Psoas muscle (tissue), 7 donors: ENCODE measurements at regions not wholly inside any gene's neighbourhood (a gene's known extent, or its start where the extent isn't known, plus 50 kb on each side); places are given as distances from the start of the nearest gene placed in this dataset.

Experiments used
- ATAC-seq, 4 donors: fragments of 200-7000 bp; cut with Tn5 transposase; one replicate each; pipeline ENCODE4 v1.9.1; 2020; ENCODE audit warnings: moderate library complexity in 3 of 4, mild to moderate bottlenecking in 2 of 4
- DNase-seq, 2 donors: peaks; one replicate each; pipeline ENCODE4 v3.0.0-alpha.2; 2020
- H3K27ac ChIP-seq: fragments of 200-600 bp; one replicate; pipeline ENCODE4 v1.8.0; 2022
- H3K27me3 ChIP-seq, 3 donors: fragments of 200-600 bp in 1 of 3; one replicate each; pipeline versions ENCODE4 v1.6.1 to v1.8.0; 2013 to 2022; ENCODE audit warnings: low read length in 2 of 3, mild to moderate bottlenecking in 2 of 3, moderate library complexity in 1 of 3; ENCODE audit not compliant: insufficient read depth in 3 of 3
- H3K36me3 ChIP-seq, 2 donors: fragments of 200-600 bp in 1 of 2; one replicate each; pipeline versions ENCODE4 v1.6.1 to v1.8.0; 2013 to 2022; ENCODE audit warnings: low read depth in 1 of 2, mild to moderate bottlenecking in 1 of 2, moderate library complexity in 1 of 2; ENCODE audit not compliant: insufficient read depth in 1 of 2
- H3K4me1 ChIP-seq: fragments of 200-600 bp; one replicate; pipeline ENCODE4 v1.8.0; 2022
- H3K4me3 ChIP-seq: fragments of 200-600 bp; one replicate; pipeline ENCODE4 v1.8.0; 2022; ENCODE audit warnings: mild to moderate bottlenecking
- H3K9me3 ChIP-seq: fragments of 200-600 bp; one replicate; pipeline ENCODE4 v1.8.0; 2022
- whole genome bisulfite sequencing, 3 donors: extraction: QIAGEN DNeasy Blood & Tissue Kit; methylation state at CpG; one replicate each; pipeline versions ENCODE4 v1.1.6 to v1.1.7; 2013; 5-methylcytosine and 5-hydroxymethylcytosine counted together
- intact Hi-C, 2 donors: fragments of 100-400 bp; cut with DNase I; formaldehyde crosslinking; loops; one replicate each; pipeline versions ENCODE4 v1.11.0 to v1.14.2; 2022
- TF ChIP-seq, protein P1 (sequence below): fragments of 200-600 bp; IDR thresholded peaks from one replicate; pipeline ENCODE4 v1.8.0; 2022; ENCODE audit warnings: antibody characterized with exemption
- donor health status: healthy with polysubstance abuse.
- donor health status: DM: no; HTN: no; CAD: no; lungs with moderate emphysema.
- donor health status: Bipolar disorder and iron deficiency.
- donor health status: healthy.
- donor health status: DM: yes; HTN: yes; CAD: no.
- donor health status: DM: no; HTN: no; CAD: no.
- donor health status: DM: yes; HTN: yes; CAD: no.

DNA sequence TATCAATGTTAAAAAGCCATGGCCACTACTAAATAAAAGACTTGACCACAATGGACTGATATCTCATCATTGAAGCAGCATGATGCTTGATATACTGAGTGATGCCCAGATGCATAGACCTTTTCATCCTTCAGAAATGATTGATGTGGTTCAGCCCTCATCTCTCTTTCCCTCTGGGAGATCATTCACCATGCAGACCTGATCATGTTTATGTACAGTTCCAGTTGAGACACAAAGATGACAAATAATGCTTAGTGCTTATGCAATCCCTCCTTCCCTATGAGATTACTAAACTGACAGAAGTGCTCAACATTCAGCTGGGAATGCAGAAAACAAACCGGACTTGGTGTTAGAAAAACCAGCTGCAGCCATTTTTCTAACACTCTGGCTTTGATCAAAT, 91.9 kb upstream of the TLR4 start:
- TF ChIP-seq, protein P1, sequence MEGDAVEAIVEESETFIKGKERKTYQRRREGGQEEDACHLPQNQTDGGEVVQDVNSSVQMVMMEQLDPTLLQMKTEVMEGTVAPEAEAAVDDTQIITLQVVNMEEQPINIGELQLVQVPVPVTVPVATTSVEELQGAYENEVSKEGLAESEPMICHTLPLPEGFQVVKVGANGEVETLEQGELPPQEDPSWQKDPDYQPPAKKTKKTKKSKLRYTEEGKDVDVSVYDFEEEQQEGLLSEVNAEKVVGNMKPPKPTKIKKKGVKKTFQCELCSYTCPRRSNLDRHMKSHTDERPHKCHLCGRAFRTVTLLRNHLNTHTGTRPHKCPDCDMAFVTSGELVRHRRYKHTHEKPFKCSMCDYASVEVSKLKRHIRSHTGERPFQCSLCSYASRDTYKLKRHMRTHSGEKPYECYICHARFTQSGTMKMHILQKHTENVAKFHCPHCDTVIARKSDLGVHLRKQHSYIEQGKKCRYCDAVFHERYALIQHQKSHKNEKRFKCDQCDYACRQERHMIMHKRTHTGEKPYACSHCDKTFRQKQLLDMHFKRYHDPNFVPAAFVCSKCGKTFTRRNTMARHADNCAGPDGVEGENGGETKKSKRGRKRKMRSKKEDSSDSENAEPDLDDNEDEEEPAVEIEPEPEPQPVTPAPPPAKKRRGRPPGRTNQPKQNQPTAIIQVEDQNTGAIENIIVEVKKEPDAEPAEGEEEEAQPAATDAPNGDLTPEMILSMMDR = no peak
- no peaks in the 10 kb centered on the region for H3K27me3 ChIP-seq
- H3K4me1 ChIP-seq = no peaks in the 10 kb centered on the region
- no peaks in the 10 kb centered on the region for H3K9me3 ChIP-seq
- WGBS, 3 donors = 36 to 44% (median 39%) methylated on average over 1 of the region's 1 CpG
- DNase-seq (no peak), ATAC-seq (no peak)
- intact Hi-C loops = no loop called here
- no peak overlapping the region for H3K27ac ChIP-seq
- no peaks in the 10 kb centered on the region for H3K36me3 ChIP-seq
- no peak overlapping the region for H3K4me3 ChIP-seq

DNA sequence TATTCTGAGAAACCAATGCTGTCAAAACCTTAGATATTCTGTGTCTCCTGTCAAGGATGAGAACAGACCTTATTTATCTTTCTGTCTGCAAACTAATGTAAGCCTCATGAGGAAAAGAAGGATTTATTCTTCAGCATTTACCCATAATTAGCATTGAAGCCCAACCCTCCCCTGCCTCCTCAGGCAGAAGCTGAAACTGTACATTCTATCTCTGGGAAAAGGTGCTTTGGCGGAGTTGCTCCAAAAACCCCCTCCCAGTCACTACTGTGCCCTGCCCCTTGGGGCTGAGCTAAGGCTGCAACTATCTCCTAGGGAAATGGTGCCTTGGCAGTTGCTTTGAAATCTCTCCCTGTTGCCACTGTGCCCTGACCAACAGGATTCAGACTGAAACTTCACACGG, 106.2 kb upstream of the TLR4 start:
- 66 to 80% (median 70%) methylated on average over 2 of the region's 2 CpGs for WGBS, 3 donors
- ATAC-seq = no peak
- Histone ChIP-seq H3K4me1 (no peaks in the 10 kb centered on the region), H3K36me3 (no peaks in the 10 kb centered on the region), H3K27me3 (no peaks in the 10 kb centered on the region), H3K27ac (no peak overlapping the region), H3K9me3 (no peaks in the 10 kb centered on the region), H3K4me3 (no peak overlapping the region)
- TF ChIP-seq, protein P1 = no peak
- intact Hi-C loops = no loop called here
- no peak for DNase-seq

DNA sequence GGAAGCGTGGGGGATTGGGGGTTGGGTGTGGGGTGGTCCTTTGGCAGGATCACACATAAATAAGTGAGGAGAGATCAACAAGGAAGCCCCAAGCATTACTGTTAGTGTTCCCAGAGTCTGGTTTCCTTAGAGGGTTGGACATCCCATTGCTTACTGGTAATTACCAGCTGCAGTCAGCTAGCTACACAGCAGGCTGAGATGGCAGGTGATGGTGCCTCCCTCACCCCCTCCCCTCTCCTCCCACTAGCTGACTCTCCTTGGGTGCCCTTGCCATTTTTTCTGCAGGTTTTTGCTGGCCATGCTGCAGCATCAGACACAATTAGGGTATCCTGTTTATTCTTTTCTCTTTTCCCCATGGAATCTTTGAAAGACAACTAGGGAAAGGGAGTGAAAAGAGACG, 107.5 kb upstream of the TLR4 start:
- DNase-seq (no peak), ATAC-seq (no peak)
- no peak overlapping the region for H3K4me3 ChIP-seq
- H3K27me3 ChIP-seq = no peaks in the 10 kb centered on the region
- 27 to 36% (median 27%) methylated on average over 2 of the region's 2 CpGs for WGBS, 3 donors
- H3K27ac ChIP-seq = no peak overlapping the region
- TF ChIP-seq, protein P1 = no peak
- no peaks in the 10 kb centered on the region for H3K36me3 ChIP-seq
- intact Hi-C loops = no loop called here
- no peaks in the 10 kb centered on the region for H3K4me1 ChIP-seq
- H3K9me3 ChIP-seq = no peaks in the 10 kb centered on the region

DNA sequence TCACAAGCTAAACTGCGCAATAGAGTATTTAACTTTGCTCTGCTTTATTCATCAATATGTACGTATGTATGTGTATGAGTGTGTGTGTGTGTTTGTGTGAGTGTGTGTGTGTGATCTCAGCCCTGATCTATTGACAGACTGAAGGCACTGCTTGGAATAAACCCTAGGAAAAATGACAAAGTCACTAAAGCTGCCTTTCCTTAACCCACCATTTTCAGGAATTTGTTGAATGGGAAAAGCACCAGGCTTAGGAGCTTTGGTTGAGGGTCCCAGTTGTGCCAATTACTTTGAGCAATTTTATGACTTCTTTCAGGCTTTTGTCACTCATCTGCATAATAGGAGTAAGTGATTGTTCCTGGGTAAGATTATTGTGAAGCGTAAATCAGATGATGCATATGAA, 108.6 kb upstream of the TLR4 start:
- 80 to 90% (median 86%) methylated on average over 3 of the region's 3 CpGs for WGBS, 3 donors
- no peaks in the 10 kb centered on the region for H3K27me3 ChIP-seq
- TF ChIP-seq, protein P1 = no peak

DNA sequence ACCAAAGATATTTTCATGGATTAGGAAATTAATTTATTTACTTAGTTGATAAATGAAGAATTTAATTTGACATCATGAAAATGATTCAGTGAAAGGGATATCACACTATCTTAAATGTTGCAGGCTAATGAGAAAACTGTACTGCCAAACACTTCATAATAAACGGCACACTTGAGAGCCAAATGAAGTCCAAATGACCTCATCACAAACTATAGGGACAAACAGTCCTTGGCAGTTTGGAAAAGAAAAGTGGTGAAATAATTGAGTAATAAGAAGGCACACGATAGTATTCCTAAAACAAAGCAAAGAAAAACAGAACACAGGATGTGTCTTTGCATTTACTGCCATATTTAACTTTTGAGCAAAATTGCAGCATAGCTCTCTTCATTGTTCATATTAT, 116.9 kb upstream of the TLR4 start:
- intact Hi-C loops = no loop called here
- WGBS, 3 donors = 43 to 72% (median 45%) methylated on average over 2 of the region's 2 CpGs
- no peak for DNase-seq

More for the DNA sequence above, 108.6 kb upstream of the TLR4 start:
- intact Hi-C loops = no loop called here
- H3K4me3 ChIP-seq = no peak overlapping the region
- no peaks in the 10 kb centered on the region for H3K36me3 ChIP-seq
- DNase-seq (no peak), ATAC-seq (no peak)
- no peaks in the 10 kb centered on the region for H3K9me3 ChIP-seq
- H3K27ac ChIP-seq = no peak overlapping the region
- H3K4me1 ChIP-seq = no peaks in the 10 kb centered on the region

More for the DNA sequence above, 116.9 kb upstream of the TLR4 start:
- no peaks in the 10 kb centered on the region for H3K36me3 ChIP-seq
- H3K27ac ChIP-seq = no peak overlapping the region
- TF ChIP-seq, protein P1 = no peak
- no peaks in the 10 kb centered on the region for H3K4me1 ChIP-seq
- H3K9me3 ChIP-seq = peaks cover 4% of the 10 kb centered on the region
- no peaks in the 10 kb centered on the region for H3K27me3 ChIP-seq
- peak in 2 of 4 donors; percentile 33 to 47 for ATAC-seq
- no peak overlapping the region for H3K4me3 ChIP-seq
